SK-N-SH treated with all-trans-retinoic acid at 6 μM for 48 hours (cell line): ENCODE measurements at regions not wholly inside any gene's neighbourhood (a gene's known extent, or its start where the extent isn't known, plus 50 kb on each side); places are given as distances from the start of the nearest gene placed in this dataset.

ENCODE experiments used
- ATAC-seq: fragments of 200-7000 bp; cut with Tn5 transposase; 3 replicates; pipeline ENCODE4 v1.9.1; 2020; ENCODE audit warnings: mild to moderate bottlenecking, moderate library complexity
- ARNTL ChIP-seq: fragments of 450-650 bp; formaldehyde crosslinking; IDR thresholded peaks from 2 replicates; pipeline ENCODE4 v1.5.0; 2020; ENCODE audit warnings: low read depth, mild to moderate bottlenecking, moderate library complexity, borderline replicate concordance
- BACH2 ChIP-seq: fragments of 250-450 bp; sonication (Bioruptor Pico); IDR thresholded peaks from 2 replicates; pipeline ENCODE4 v1.9.0; 2021; ENCODE audit warnings: mild to moderate bottlenecking, borderline replicate concordance
- CSDC2 ChIP-seq: fragments of 250-450 bp; sonication (Bioruptor Pico); IDR thresholded peaks from 2 replicates; pipeline ENCODE4 v1.5.0; 2020; ENCODE audit warnings: mild to moderate bottlenecking, moderate library complexity
- ESRRG ChIP-seq: fragments of 250-450 bp; sonication (Bioruptor Pico); IDR thresholded peaks from 2 replicates; pipeline ENCODE4 v1.6.1; 2021; ENCODE audit warnings: mild to moderate bottlenecking
- GLIS3 ChIP-seq: fragments of 250-450 bp; sonication (Bioruptor Pico); IDR thresholded peaks from 2 replicates; pipeline ENCODE4 v1.5.0; 2020; ENCODE audit warnings: mild to moderate bottlenecking, moderate library complexity
- ISL1 ChIP-seq: fragments of 250-450 bp; sonication (Bioruptor Pico); IDR thresholded peaks from 2 replicates; pipeline ENCODE4 v2.1.2; 2022; ENCODE audit warnings: mild to moderate bottlenecking, moderate library complexity
- OSR1 ChIP-seq: fragments of 250-450 bp; sonication (Bioruptor Pico); IDR thresholded peaks from 2 replicates; pipeline ENCODE4 v1.8.0; 2022; ENCODE audit warnings: moderate library complexity, mild to moderate bottlenecking, inconsistent platforms
- PPARA ChIP-seq: fragments of 250-450 bp; sonication (Bioruptor Pico); IDR thresholded peaks from 2 replicates; pipeline ENCODE4 v1.5.0; 2020; ENCODE audit warnings: mild to moderate bottlenecking, borderline replicate concordance
- RARB ChIP-seq: fragments of 250-450 bp; sonication (Bioruptor Pico); IDR thresholded peaks from 2 replicates; pipeline ENCODE4 v1.8.0; 2021; ENCODE audit warnings: mild to moderate bottlenecking, moderate library complexity
- SNAI2 ChIP-seq: fragments of 250-450 bp; sonication (Bioruptor Pico); IDR thresholded peaks from 2 replicates; pipeline ENCODE4 v1.5.0; 2020; ENCODE audit warnings: mild to moderate bottlenecking, moderate library complexity
- TCF4 ChIP-seq: fragments of 250-450 bp; sonication (Bioruptor Pico); IDR thresholded peaks from 2 replicates; pipeline ENCODE4 v1.8.0; 2021; ENCODE audit warnings: mild to moderate bottlenecking, moderate library complexity, borderline replicate concordance
- TOX ChIP-seq: fragments of 250-450 bp; sonication (Bioruptor Pico); IDR thresholded peaks from 2 replicates; pipeline ENCODE4 v1.8.0; 2021; ENCODE audit warnings: mild to moderate bottlenecking, moderate library complexity, borderline replicate concordance
- ZC3H10 ChIP-seq: fragments of 250-450 bp; sonication (Bioruptor Pico); IDR thresholded peaks from 2 replicates; pipeline ENCODE4 v1.5.1; 2021; ENCODE audit warnings: mild to moderate bottlenecking, moderate library complexity
- ZFP3 ChIP-seq: fragments of 250-450 bp; sonication (Bioruptor Pico); IDR thresholded peaks from 2 replicates; pipeline ENCODE4 v1.5.0; 2020; ENCODE audit warnings: mild to moderate bottlenecking, moderate library complexity
- ZFP30 ChIP-seq: fragments of 450-650 bp; formaldehyde crosslinking; IDR thresholded peaks from 2 replicates; pipeline ENCODE4 v1.5.0; 2022; ENCODE audit warnings: mild to moderate bottlenecking, moderate library complexity
- ZNF565 ChIP-seq: fragments of 450-650 bp; formaldehyde crosslinking; conservative IDR thresholded peaks from 2 replicates; pipeline ENCODE4 v1.5.0; 2020; ENCODE audit warnings: low read depth, mild to moderate bottlenecking, moderate library complexity
- ZNF70 ChIP-seq: fragments of 450-650 bp; formaldehyde crosslinking; IDR thresholded peaks from 2 replicates; pipeline ENCODE4 v1.5.0; 2020; ENCODE audit warnings: mild to moderate bottlenecking, moderate library complexity
- ZNF8 ChIP-seq: fragments of 450-650 bp; formaldehyde crosslinking; IDR thresholded peaks from 2 replicates; pipeline ENCODE4 v1.5.0; 2020; ENCODE audit warnings: mild to moderate bottlenecking, moderate library complexity
- TF ChIP-seq, protein P1 (sequence below): fragments of 250-450 bp; sonication (Bioruptor Pico); IDR thresholded peaks from 2 replicates; pipeline ENCODE4 v1.8.0; 2021; ENCODE audit warnings: low read depth, mild to moderate bottlenecking, moderate library complexity, borderline replicate concordance
- TF ChIP-seq, protein P2 (sequence below): fragments of 250-450 bp; sonication (Bioruptor Pico); IDR thresholded peaks from 2 replicates; pipeline ENCODE4 v1.8.0; 2020; ENCODE audit warnings: mild to moderate bottlenecking, moderate library complexity, borderline replicate concordance
- TF ChIP-seq, protein P3 (sequence below): fragments of 250-450 bp; sonication (Bioruptor Pico); IDR thresholded peaks from 2 replicates; pipeline ENCODE4 v1.5.1; 2020; ENCODE audit warnings: low read depth, mild to moderate bottlenecking, moderate library complexity
- TF ChIP-seq, protein P4 (sequence below): fragments of 250-450 bp; sonication (Bioruptor Pico); IDR thresholded peaks from 2 replicates; pipeline ENCODE4 v1.5.0; 2020; ENCODE audit warnings: mild to moderate bottlenecking, moderate library complexity

DNA sequence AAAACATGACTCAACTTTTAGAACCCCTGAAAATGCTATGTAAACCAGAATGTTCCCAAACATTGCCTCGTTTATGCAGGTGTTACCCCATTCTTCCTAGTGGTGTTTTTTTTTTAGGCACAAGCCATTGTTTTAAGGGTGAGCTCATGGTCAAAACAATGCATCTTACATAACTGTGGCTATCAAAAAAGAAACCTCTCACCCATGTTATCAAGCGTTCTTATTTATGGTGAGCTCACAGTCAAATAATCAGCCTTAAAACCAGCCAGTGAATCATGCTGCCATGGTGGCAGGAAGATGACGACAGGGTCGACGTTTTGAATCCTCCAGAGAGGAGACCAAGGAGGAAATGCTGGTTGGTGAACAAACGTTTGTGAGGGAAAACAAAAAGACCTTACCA lies 195.2 kb downstream of the KDR start:
- TF ChIP-seq, protein P1, sequence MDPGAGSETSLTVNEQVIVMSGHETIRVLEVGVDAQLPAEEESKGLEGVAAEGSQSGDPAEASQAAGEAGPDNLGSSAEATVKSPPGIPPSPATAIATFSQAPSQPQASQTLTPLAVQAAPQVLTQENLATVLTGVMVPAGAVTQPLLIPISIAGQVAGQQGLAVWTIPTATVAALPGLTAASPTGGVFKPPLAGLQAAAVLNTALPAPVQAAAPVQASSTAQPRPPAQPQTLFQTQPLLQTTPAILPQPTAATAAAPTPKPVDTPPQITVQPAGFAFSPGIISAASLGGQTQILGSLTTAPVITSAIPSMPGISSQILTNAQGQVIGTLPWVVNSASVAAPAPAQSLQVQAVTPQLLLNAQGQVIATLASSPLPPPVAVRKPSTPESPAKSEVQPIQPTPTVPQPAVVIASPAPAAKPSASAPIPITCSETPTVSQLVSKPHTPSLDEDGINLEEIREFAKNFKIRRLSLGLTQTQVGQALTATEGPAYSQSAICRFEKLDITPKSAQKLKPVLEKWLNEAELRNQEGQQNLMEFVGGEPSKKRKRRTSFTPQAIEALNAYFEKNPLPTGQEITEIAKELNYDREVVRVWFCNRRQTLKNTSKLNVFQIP (CRISPR knock-in tag): no peak
- TF ChIP-seq ZNF565 (CRISPR knock-in tag) (no peak), ZFP30 (CRISPR knock-in tag) (no peak), TOX (CRISPR knock-in tag) (no peak), ZNF8 (CRISPR knock-in tag) (no peak), ZNF70 (no peak), ISL1 (CRISPR knock-in tag) (no peak), OSR1 (CRISPR knock-in tag) (no peak), CSDC2 (CRISPR knock-in tag) (no peak), GLIS3 (CRISPR knock-in tag) (no peak), RARB (no peak)
- TF ChIP-seq, protein P2, sequence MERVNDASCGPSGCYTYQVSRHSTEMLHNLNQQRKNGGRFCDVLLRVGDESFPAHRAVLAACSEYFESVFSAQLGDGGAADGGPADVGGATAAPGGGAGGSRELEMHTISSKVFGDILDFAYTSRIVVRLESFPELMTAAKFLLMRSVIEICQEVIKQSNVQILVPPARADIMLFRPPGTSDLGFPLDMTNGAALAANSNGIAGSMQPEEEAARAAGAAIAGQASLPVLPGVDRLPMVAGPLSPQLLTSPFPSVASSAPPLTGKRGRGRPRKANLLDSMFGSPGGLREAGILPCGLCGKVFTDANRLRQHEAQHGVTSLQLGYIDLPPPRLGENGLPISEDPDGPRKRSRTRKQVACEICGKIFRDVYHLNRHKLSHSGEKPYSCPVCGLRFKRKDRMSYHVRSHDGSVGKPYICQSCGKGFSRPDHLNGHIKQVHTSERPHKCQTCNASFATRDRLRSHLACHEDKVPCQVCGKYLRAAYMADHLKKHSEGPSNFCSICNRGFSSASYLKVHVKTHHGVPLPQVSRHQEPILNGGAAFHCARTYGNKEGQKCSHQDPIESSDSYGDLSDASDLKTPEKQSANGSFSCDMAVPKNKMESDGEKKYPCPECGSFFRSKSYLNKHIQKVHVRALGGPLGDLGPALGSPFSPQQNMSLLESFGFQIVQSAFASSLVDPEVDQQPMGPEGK: no peak
- TF ChIP-seq, protein P3, sequence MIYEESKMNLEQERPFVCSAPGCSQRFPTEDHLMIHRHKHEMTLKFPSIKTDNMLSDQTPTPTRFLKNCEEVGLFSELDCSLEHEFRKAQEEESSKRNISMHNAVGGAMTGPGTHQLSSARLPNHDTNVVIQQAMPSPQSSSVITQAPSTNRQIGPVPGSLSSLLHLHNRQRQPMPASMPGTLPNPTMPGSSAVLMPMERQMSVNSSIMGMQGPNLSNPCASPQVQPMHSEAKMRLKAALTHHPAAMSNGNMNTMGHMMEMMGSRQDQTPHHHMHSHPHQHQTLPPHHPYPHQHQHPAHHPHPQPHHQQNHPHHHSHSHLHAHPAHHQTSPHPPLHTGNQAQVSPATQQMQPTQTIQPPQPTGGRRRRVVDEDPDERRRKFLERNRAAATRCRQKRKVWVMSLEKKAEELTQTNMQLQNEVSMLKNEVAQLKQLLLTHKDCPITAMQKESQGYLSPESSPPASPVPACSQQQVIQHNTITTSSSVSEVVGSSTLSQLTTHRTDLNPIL: no peak
- no peak for ATAC-seq

DNA sequence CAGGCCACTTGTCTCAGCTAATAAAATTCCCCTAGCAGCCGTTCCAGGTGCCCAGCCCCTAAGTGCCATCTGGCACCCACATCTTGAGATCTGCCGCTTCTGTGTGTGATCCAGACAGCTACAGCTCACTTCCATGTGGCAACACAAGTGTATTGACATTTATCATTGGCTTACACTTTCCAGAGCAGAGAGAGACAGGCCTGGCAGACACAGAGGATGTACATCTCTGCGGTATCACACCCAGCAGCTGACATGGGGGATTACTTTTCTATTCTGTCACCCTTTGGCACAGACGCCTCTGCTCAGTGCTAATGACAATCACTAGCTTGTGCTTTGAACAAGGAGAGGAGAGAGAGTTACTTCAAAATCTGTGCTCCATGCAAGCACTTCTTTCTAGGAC lies 195.9 kb downstream of the KDR start:
- peak; percentile 45; the same call in 1 of the 2 replicates for TF ChIP-seq TCF4 (CRISPR knock-in tag)
- TF ChIP-seq SNAI2 (CRISPR knock-in tag): no peak
- ATAC-seq: no peak; the same call in 2 of the 3 replicates

DNA sequence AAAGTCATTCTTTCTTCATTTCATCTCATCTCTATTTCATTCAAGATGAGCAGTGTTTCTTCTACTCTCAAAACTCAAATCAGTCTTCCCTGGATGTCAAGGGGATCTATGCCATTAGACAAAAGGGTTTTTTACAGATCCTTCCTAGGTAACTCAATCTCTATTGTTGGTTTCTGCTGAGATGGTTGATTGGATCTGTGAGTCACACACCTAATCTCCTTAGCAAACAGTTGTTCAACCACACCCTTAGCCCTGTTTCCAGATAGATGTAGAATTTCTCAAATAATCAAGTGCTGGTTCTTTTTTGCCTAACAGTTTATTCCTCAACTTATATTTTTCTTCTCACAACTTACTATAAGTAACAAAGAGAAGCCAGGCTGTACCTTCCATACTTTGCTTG lies 200.5 kb downstream of the KDR start:
- no peak for ATAC-seq
- TF ChIP-seq SNAI2 (CRISPR knock-in tag): no peak
- TF ChIP-seq, protein P3: no peak
- no peak for TF ChIP-seq ARNTL (CRISPR knock-in tag)
- TF ChIP-seq ESRRG (CRISPR knock-in tag): no peak
- TF ChIP-seq, protein P1 (CRISPR knock-in tag): no peak
- no peak for TF ChIP-seq CSDC2 (CRISPR knock-in tag)
- TF ChIP-seq, protein P2: no peak
- no peak for TF ChIP-seq ZNF70
- TF ChIP-seq ISL1 (CRISPR knock-in tag): no peak
- no peak for TF ChIP-seq GLIS3 (CRISPR knock-in tag)
- TF ChIP-seq, protein P4, sequence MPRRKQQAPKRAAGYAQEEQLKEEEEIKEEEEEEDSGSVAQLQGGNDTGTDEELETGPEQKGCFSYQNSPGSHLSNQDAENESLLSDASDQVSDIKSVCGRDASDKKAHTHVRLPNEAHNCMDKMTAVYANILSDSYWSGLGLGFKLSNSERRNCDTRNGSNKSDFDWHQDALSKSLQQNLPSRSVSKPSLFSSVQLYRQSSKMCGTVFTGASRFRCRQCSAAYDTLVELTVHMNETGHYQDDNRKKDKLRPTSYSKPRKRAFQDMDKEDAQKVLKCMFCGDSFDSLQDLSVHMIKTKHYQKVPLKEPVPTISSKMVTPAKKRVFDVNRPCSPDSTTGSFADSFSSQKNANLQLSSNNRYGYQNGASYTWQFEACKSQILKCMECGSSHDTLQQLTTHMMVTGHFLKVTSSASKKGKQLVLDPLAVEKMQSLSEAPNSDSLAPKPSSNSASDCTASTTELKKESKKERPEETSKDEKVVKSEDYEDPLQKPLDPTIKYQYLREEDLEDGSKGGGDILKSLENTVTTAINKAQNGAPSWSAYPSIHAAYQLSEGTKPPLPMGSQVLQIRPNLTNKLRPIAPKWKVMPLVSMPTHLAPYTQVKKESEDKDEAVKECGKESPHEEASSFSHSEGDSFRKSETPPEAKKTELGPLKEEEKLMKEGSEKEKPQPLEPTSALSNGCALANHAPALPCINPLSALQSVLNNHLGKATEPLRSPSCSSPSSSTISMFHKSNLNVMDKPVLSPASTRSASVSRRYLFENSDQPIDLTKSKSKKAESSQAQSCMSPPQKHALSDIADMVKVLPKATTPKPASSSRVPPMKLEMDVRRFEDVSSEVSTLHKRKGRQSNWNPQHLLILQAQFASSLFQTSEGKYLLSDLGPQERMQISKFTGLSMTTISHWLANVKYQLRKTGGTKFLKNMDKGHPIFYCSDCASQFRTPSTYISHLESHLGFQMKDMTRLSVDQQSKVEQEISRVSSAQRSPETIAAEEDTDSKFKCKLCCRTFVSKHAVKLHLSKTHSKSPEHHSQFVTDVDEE (CRISPR knock-in tag): no peak
- no peak for TF ChIP-seq ZFP3 (CRISPR knock-in tag)
- TF ChIP-seq ZNF8 (CRISPR knock-in tag): no peak
- no peak for TF ChIP-seq PPARA (CRISPR knock-in tag)
- no peak for TF ChIP-seq ZNF565 (CRISPR knock-in tag)
- no peak for TF ChIP-seq ZFP30 (CRISPR knock-in tag)
- TF ChIP-seq OSR1 (CRISPR knock-in tag): no peak
- TF ChIP-seq BACH2: no peak
- TF ChIP-seq TOX (CRISPR knock-in tag): no peak
- no peak for TF ChIP-seq ZC3H10 (CRISPR knock-in tag)
- TF ChIP-seq, all 23 proteins: peak for 0
